ENCODE measurements at regions not wholly inside any gene's neighbourhood (a gene's known extent, or its start where the extent isn't known, plus 50 kb on each side); places are given as distances from the start of the nearest gene placed in this dataset.
"Not testable (repeated sequence)": the region's sequence is repeated elsewhere in the genome, so short reads cannot be mapped to it uniquely, and the experiment has no call there.

DNA sequence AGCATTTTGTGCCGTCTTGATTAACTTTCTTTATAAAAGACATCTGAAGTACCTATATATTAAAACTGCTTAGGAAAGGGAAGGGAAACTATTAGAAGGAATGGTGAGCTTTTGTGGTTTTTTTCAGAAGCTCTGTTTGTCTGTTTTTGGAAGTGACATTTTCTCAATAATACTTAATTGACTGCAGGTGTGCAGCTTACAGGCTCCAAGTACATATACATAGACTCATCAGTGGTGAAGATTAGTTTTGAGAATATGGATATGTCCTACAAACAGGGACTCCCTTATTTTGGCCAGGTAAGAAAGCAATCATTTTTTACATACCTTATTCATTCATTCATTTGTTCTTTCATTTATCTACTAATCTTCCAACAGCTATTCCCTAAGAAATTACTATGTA lies 104.9 kb downstream of the KLRB1 start:
- H3K4me1 ChIP-seq (ENCODE audit: control insufficient read depth in 1 of 2, insufficient read depth in 2 of 2, low read length in 2 of 2); ATAC-seq; H3K79me2 ChIP-seq (ENCODE audit: insufficient read depth, low read length); intact Hi-C loops (cut with micrococcal nuclease); H3K9me2 ChIP-seq (ENCODE audit: insufficient read depth); H4K20me1 ChIP-seq (ENCODE audit: insufficient read depth); H2AFZ ChIP-seq (ENCODE audit: low read depth, low read length, poor library complexity, severe bottlenecking); H3K9me3 ChIP-seq (ENCODE audit: control insufficient read depth in 1 of 2, insufficient read depth in 1 of 2, low read depth in 1 of 2, low read length in 2 of 2); H3K27ac ChIP-seq (ENCODE audit: low read depth, low read length); H3K4me3 ChIP-seq (replicated peaks in 1 of 2; ENCODE audit: low read depth in 1 of 2, low read length in 2 of 2); RAD21 ChIA-PET (ENCODE audit: low non-redundant PET in 1 of 2, low total read pairs in 2 of 2, uncharacterized antibody in 2 of 2, unreplicated experiment in 2 of 2); H3K9ac ChIP-seq (ENCODE audit: low read length); H3K4me2 ChIP-seq (ENCODE audit: low read length); DNase-seq (ENCODE audit: low read depth, low spot score); H3K27me3 ChIP-seq (ENCODE audit: insufficient read depth, low read length); CTCF ChIA-PET; POLR2A ChIA-PET; BruUV-seq (replicated peaks); H3K36me3 ChIP-seq (ENCODE audit: control insufficient read depth in 1 of 2, insufficient read depth in 2 of 2, low read length in 2 of 2): not testable (repeated sequence)

DNA sequence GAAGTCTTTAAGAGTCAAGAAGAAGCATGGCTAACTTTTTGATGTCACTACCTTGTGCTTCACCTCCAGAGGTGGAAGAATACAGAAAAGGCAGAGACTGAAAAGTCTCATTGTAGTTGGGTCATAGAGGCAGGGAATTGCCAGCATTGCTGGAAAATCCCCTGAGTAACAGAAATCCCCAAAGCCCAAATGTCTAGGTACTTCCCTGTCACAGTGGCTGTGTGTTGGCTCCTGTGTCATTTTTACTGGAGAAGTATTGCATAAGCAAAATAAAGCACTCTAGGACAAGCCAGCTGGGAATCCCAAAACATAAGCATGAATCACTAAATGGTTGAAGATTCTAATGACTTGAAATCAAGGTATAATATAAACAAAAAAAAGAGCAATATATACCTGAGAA lies 114.4 kb downstream of the KLRB1 start:
- RAD21 ChIA-PET (ENCODE audit: low non-redundant PET in 1 of 2, low total read pairs in 2 of 2, uncharacterized antibody in 2 of 2, unreplicated experiment in 2 of 2) = not testable (repeated sequence)

DNA sequence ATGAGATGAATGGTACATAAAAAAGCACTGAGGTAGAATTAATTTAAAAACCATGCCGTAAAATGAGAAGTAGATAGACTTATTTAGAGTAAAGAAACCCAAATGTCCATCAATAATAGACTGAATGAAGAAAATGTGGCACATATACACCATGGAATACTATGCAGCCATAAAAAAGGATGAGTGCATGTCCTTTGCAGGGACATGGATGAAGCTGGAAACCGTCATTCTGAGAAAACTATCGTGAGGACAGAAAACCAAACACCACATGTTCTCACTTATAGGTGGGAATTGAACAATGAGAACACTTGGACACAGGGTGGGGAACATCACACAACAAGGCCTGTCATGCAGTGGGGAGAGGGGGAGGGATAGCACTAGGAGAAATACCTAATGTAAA lies 126.4 kb downstream of the KLRB1 start:
- H3K36me3 ChIP-seq (ENCODE audit: control insufficient read depth in 1 of 2, insufficient read depth in 2 of 2, low read length in 2 of 2); H3K27me3 ChIP-seq (ENCODE audit: insufficient read depth, low read length); RAD21 ChIA-PET (ENCODE audit: low non-redundant PET in 1 of 2, low total read pairs in 2 of 2, uncharacterized antibody in 2 of 2, unreplicated experiment in 2 of 2); POLR2A ChIA-PET; ATAC-seq; H3K4me2 ChIP-seq (ENCODE audit: low read length); H3K79me2 ChIP-seq (ENCODE audit: insufficient read depth, low read length); H3K9me2 ChIP-seq (ENCODE audit: insufficient read depth); intact Hi-C loops (cut with micrococcal nuclease); CTCF ChIA-PET; H3K9ac ChIP-seq (ENCODE audit: low read length); H3K9me3 ChIP-seq (ENCODE audit: control insufficient read depth in 1 of 2, insufficient read depth in 1 of 2, low read depth in 1 of 2, low read length in 2 of 2); H3K27ac ChIP-seq (ENCODE audit: low read depth, low read length); H3K4me3 ChIP-seq (replicated peaks in 1 of 2; ENCODE audit: low read depth in 1 of 2, low read length in 2 of 2); DNase-seq (ENCODE audit: low read depth, low spot score); BruUV-seq (replicated peaks); H3K4me1 ChIP-seq (ENCODE audit: control insufficient read depth in 1 of 2, insufficient read depth in 2 of 2, low read length in 2 of 2); H2AFZ ChIP-seq (ENCODE audit: low read depth, low read length, poor library complexity, severe bottlenecking); H4K20me1 ChIP-seq (ENCODE audit: insufficient read depth): not testable (repeated sequence)

More for the DNA sequence above, 114.4 kb downstream of the KLRB1 start:
- H3K27me3 ChIP-seq (ENCODE audit: insufficient read depth, low read length); H4K20me1 ChIP-seq (ENCODE audit: insufficient read depth); CTCF ChIA-PET; H3K9me2 ChIP-seq (ENCODE audit: insufficient read depth); intact Hi-C loops (cut with micrococcal nuclease); DNase-seq (ENCODE audit: low read depth, low spot score); H3K36me3 ChIP-seq (ENCODE audit: control insufficient read depth in 1 of 2, insufficient read depth in 2 of 2, low read length in 2 of 2); H3K9me3 ChIP-seq (ENCODE audit: control insufficient read depth in 1 of 2, insufficient read depth in 1 of 2, low read depth in 1 of 2, low read length in 2 of 2); H3K9ac ChIP-seq (ENCODE audit: low read length); BruUV-seq (replicated peaks); H3K79me2 ChIP-seq (ENCODE audit: insufficient read depth, low read length); H3K4me2 ChIP-seq (ENCODE audit: low read length); H3K4me1 ChIP-seq (ENCODE audit: control insufficient read depth in 1 of 2, insufficient read depth in 2 of 2, low read length in 2 of 2); POLR2A ChIA-PET; H2AFZ ChIP-seq (ENCODE audit: low read depth, low read length, poor library complexity, severe bottlenecking); ATAC-seq; H3K4me3 ChIP-seq (replicated peaks in 1 of 2; ENCODE audit: low read depth in 1 of 2, low read length in 2 of 2); H3K27ac ChIP-seq (ENCODE audit: low read depth, low read length): not testable (repeated sequence)

DNA sequence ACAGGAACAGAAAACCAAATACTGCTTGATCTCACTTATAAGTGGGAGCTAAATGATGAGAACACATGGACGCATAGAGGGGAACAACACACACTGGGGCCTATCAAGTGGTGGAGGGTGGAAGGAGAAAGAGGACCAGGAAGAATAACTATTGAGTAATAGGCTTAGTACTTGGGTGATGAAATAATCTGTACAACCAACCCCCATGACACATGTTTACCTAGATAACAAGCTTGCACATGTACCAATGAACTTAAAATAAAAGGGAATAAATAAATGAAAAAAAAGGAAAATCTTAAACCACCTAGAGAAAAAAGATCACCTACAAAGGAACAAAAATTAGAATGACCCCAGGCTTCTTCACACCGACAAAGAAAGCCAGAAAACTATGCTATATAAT lies 133.5 kb downstream of the KLRB1 start:
- CTCF ChIA-PET; H3K27ac ChIP-seq (ENCODE audit: low read depth, low read length); H3K4me2 ChIP-seq (ENCODE audit: low read length); H3K9me3 ChIP-seq (ENCODE audit: control insufficient read depth in 1 of 2, insufficient read depth in 1 of 2, low read depth in 1 of 2, low read length in 2 of 2); DNase-seq (ENCODE audit: low read depth, low spot score); H3K9me2 ChIP-seq (ENCODE audit: insufficient read depth); H3K4me1 ChIP-seq (ENCODE audit: control insufficient read depth in 1 of 2, insufficient read depth in 2 of 2, low read length in 2 of 2); H2AFZ ChIP-seq (ENCODE audit: low read depth, low read length, poor library complexity, severe bottlenecking); H3K9ac ChIP-seq (ENCODE audit: low read length); H4K20me1 ChIP-seq (ENCODE audit: insufficient read depth); RAD21 ChIA-PET (ENCODE audit: low non-redundant PET in 1 of 2, low total read pairs in 2 of 2, uncharacterized antibody in 2 of 2, unreplicated experiment in 2 of 2); H3K79me2 ChIP-seq (ENCODE audit: insufficient read depth, low read length); ATAC-seq; POLR2A ChIA-PET; H3K27me3 ChIP-seq (ENCODE audit: insufficient read depth, low read length); H3K4me3 ChIP-seq (replicated peaks in 1 of 2; ENCODE audit: low read depth in 1 of 2, low read length in 2 of 2); H3K36me3 ChIP-seq (ENCODE audit: control insufficient read depth in 1 of 2, insufficient read depth in 2 of 2, low read length in 2 of 2); BruUV-seq (replicated peaks); intact Hi-C loops (cut with micrococcal nuclease): not testable (repeated sequence)

DNA sequence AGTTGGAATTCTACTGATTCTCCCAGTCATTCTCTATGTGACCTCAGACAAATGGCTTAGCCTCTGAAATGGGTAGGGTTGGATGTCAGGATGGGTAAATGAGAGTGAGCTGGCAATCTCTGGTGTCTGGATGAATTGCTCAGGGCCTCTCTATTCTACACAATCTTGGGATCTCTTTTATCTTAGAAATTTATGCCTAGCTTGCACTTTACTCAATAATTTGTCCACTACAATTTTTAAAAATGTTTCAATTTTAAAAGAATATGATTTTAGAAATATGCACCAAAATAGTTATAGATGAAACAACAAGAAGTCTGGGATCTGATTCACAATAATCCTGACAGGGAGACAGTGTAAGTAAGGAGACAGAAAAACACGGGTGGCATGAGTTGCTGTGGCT lies 134.1 kb downstream of the KLRB1 start:
- H3K9me3 ChIP-seq (ENCODE audit: control insufficient read depth in 1 of 2, insufficient read depth in 1 of 2, low read depth in 1 of 2, low read length in 2 of 2); H3K27ac ChIP-seq (ENCODE audit: low read depth, low read length); H3K36me3 ChIP-seq (ENCODE audit: control insufficient read depth in 1 of 2, insufficient read depth in 2 of 2, low read length in 2 of 2); ATAC-seq; H3K4me2 ChIP-seq (ENCODE audit: low read length); H4K20me1 ChIP-seq (ENCODE audit: insufficient read depth); DNase-seq (ENCODE audit: low read depth, low spot score); H3K9ac ChIP-seq (ENCODE audit: low read length); H3K4me1 ChIP-seq (ENCODE audit: control insufficient read depth in 1 of 2, insufficient read depth in 2 of 2, low read length in 2 of 2); H3K27me3 ChIP-seq (ENCODE audit: insufficient read depth, low read length); H3K4me3 ChIP-seq (replicated peaks in 1 of 2; ENCODE audit: low read depth in 1 of 2, low read length in 2 of 2); CTCF ChIA-PET; RAD21 ChIA-PET (ENCODE audit: low non-redundant PET in 1 of 2, low total read pairs in 2 of 2, uncharacterized antibody in 2 of 2, unreplicated experiment in 2 of 2); H3K9me2 ChIP-seq (ENCODE audit: insufficient read depth); H2AFZ ChIP-seq (ENCODE audit: low read depth, low read length, poor library complexity, severe bottlenecking); H3K79me2 ChIP-seq (ENCODE audit: insufficient read depth, low read length); BruUV-seq (replicated peaks); POLR2A ChIA-PET; intact Hi-C loops (cut with micrococcal nuclease): not testable (repeated sequence)

Measured in HCT116 (cell line).